Hippocampal formation (tissue), 2 donors: ENCODE measurements at regions not wholly inside any gene's neighbourhood (a gene's known extent, or its start where the extent isn't known, plus 50 kb on each side); places are given as distances from the start of the nearest gene placed in this dataset.

Source experiments
- DNase-seq, 2 donors: peaks; one replicate each; lab custom pipeline; 2025; lab: John Stamatoyannopoulos, UW

DNA sequence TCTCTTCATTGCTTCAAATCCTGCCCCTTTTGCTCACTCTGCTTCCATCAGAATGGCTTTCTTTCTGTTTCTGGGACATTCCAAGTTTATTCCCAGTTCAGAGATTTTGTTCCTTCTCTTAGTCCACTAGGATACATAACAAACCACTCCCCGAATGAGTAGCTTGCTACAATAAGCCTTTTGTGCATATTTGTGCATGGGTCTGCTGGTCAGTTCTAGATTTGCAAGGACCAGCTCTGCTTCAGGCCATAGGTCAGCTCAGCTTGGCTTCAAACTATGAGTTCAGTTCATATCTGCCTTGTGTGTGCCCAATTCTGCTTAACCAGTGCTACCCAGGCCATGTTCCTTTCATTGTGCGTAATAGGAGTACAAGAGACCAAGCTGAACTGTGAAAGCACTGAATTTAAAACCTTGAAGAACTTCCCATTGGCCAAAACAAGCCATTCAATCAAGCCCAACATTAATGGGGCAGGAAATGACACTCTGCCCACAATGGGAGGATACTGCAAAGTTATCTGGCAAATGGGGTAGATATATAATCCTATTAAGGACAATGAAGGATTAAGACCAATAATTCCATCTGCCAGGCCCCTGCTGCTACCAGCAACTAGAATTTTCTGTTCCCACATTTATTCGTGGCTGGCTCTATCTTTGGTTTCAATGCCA is 328.8 kb downstream of the PRELID2 start:
- DNase-seq = no peak

- no peak for DNase-seq
These were observed 332.2 kb downstream of the PRELID2 start for GRCh38 chr5:145502906-145503305.

DNA sequence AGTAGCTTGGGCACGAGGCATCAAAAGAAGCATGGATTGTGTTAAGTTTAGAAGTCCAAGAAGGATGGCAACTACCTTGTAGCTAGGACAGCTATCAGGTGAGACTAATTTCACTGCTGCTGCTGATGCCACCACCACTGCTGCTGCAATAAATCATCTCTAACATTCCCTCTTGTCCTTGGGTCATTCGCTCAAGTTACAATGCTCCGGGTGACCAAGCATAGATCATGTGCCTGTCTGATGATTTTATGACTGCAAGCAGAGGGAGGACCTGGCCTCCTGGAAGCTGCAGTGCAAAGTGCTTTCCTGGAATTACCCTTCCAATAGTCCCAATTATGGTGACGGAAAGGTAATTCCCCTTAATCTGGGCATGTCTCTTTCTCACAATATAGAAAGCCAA is 334.4 kb downstream of the PRELID2 start:
- no peak for DNase-seq

DNA sequence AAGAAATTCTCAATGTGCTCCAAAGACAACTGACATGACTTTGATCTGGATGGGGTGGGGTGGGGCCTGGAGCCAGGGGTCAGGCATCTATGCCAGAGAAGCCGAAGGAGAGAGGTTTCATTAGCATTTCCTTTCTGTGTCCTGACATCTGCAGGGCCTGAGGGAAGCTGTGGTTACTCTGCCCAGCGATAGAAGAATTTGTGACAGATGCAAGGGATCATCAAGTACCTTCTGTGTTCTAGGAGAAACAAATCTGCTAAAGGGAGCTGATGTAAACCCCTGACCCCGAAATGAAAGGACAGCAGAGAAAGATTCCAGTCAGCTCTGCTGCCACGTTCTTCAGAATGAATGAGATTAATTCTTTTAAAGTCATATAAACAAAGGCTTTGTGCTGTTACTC is 335.7 kb downstream of the PRELID2 start:
- no peak for DNase-seq

- DNase-seq = no peak
These were observed 338.1 kb downstream of the PRELID2 start for GRCh38 chr5:145497052-145497451.

GRCh38 chr5:145495741-145496140 is 339.4 kb downstream of the PRELID2 start:
- no peak for DNase-seq

DNA sequence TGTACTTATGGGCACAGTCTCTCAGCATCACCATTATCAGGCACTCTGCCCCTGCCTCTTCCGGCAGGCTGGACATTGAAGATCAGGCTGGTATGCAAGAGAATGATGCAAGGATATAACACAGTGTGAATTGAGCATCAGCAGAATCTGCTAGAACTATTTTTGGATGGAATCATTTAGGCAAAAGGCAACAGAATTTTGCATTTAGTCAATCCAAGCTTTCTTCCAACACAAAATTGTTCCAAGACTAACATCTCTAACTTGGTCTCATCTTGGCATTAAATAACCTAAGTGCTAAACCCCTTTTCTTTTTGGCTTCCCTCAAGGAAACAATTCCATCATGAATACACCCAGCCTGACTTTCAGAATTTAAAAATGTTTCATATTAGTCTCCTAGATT is 339.9 kb downstream of the PRELID2 start:
- DNase-seq = no peak

DNA sequence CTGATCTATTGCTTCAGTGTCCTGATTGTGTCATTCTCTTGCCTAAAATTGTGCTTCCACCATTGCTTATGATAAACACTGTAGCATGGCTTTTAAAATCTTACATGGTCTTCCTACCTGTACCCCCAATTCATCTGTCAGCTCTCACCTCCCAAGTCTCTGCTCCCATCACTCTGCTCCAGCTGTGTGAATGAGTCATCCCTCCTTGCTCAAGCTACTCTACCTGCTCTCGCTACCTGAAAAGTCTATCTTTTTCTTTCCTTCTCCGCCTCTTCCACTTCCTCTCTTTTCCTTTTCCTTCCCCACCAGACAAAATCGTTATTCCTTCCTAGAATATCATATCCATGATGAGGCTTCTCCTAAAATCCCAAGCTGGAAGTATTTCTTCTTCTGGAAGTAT is 341.7 kb downstream of the PRELID2 start:
- DNase-seq = no peak

DNA sequence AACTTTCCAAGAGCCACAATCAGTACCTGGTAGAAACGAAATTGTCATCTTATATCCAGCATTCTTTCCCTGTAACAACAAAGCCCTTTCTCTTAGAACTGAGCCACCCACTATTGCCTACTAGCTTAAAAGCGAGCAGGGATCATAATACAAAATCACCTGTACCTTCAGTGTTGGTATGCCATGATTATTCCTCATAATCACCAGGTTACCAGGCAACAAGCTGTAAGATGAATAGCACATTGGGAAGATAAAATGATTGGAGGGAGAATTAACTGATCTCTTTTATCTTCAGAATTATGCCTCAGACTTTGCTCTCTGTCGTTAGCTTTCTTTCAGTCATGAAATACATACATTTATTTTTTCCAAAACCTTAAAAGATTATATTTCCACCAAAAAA is 345.6 kb downstream of the PRELID2 start:
- no peak for DNase-seq

- no peak for DNase-seq
These were observed 351.0 kb downstream of the PRELID2 start for GRCh38 chr5:145484158-145484557.

- DNase-seq = no peak
These were observed 351.9 kb downstream of the PRELID2 start for GRCh38 chr5:145483212-145483611.

- no peak for DNase-seq
These were observed 355.3 kb downstream of the PRELID2 start for GRCh38 chr5:145479857-145480256.

GRCh38 chr5:145479271-145479670 is 355.9 kb downstream of the PRELID2 start:
- no peak for DNase-seq

DNA sequence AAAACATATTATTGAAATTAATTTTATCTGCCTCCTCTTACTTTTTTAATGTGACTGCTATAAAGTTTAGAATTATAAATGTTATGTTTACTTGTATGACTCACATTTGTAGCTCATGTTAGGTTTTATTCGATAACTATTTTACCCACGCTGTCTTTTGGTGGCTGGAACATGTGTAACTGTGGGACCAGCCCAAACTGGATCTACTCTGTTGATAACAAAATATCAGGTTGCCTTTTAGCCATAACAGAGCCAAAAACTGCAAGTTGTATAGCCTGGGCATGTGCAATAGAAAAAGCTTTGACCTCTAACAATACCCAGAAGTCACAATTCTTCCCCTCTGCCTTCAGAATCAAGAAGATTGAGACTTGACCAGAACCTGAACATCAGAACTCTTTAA is 356.5 kb downstream of the PRELID2 start:
- DNase-seq = no peak

DNA sequence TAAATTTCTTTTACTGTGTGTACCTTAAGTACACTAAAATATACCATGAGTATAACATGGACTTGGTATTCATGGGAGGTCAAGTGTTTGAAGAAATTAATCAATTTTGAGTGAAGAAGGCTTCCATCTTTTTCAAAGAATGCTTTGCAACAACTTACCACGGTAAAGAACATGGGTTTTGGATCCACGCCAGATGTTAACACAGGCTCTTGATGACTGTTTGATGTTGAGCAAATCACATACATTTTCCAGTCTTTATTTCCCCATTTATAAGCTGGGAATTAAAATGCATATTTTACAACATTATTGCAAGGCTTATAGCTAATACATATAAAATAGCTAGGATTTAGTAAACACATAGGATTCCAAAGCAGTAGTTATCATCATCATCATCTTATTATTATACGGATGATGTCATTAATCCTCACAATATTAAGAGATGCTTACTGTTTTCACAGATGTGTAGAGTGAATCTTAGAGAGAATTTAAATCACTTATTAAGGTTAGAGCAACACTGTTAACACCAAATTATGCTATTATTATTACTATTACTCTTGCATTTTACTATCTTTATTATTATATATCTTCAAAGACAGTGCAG is 362.0 kb downstream of the PRELID2 start:
- no peak for DNase-seq

DNA sequence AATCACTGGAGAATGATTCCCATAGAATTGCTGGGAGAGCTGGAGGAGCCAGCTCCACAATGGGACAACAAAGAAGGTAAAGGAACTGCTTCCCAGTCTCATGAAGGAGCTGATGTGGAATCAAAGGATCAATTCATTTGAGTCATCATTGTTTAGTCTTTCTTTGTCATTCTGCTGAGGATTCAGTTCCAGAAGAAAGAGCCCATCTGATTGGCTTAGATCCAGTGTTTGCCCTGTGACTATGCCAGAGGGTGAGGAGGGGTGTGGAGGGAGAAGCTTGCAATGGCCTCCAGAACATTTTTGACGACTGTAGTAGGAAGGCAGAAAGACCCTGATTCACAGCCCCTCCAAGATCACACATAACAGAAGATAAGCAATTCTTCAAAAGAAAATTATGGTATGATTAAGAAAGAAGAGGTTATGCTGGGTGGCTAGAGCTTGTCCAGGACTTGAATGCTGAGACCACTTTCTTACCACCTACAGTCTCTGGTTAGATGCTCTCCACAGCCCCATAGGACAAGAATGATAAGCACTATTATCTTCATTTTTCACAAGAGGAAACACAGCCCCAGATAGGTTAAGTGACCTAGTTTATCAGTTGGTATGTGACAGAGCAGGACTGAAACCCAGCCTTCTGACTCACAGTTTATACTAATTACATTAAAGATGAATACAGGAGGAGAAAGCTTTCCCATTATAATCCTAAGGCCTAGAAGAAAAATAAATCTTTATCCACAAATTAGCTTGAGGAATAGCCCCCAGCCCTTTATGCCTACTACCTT is 363.1 kb downstream of the PRELID2 start:
- DNase-seq = no peak

DNA sequence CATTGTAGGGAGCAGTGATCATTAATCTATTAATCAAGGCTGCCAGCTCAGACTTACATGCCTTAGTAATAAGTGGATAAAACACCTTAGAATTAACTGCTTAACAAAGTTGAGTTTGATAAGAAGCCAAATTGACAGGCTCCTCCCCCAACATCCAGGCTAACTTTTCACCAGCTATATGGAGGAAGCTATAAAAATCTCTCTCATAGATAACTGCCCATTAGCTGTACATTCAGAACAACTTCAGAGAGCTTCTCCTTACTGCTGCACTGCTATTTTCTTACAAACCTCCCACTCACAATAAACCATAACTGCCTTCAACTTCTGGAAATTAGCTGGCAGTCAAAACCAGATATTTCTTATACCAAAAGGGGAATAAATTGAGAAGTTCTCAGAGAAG is 364.1 kb downstream of the PRELID2 start:
- no peak for DNase-seq

- DNase-seq = no peak
These were observed 364.7 kb downstream of the PRELID2 start for GRCh38 chr5:145470396-145470979.

GRCh38 chr5:145467446-145467845 is 367.7 kb downstream of the PRELID2 start:
- no peak for DNase-seq

DNA sequence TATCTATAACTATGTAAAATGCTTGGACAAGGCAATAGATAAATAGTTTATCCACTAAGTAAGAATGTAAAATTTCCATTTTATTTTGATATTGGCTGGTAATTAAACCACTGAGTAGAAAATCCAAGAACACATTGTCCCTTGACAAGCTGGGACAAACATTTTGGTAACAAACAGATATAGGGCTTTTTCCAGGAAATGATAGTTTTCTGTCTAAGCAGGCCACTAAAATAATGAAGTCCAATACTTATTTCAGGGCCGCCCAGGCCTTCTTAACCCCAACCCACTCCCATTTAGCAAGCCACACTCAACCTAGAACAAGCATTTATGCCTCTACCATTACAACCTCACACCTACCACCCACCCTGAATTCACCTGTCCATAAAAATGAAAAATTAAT is 368.6 kb downstream of the PRELID2 start:
- no peak for DNase-seq

DNA sequence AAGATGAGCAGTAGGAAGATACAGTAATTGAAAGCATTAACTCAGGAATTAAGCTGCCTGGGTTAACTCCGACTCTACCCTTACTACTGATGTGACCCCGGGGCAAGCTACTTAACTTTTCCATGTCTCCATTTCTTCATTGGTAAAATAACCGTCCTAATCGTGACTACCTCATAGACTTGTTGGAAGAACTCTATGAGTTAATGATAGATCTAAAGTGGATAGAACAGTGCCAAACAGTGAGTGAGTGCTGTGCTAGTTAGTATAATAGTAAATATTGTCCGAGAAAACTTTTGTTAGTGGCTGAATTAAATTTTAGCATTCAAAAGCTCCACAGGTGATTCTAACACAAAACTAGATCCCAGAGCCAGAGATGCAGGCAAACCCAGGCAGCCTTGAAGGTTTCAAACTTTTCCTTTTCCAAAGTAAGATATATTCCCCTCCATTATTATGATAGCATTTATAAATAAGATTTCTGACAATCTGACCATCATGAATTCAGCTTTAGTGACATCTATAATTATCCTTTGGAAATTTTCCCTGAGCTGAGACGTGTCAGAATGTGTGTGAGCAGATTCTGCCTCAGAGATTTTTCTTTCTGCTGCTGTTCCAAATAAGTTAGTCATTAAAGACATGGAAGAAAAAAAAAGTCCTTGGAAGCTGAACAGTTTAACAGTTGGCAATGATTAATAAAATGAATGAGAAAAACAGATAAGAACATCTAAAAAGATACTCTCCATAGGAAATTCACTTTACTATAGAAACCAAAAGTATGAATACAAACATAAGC is 369.5 kb downstream of the PRELID2 start:
- DNase-seq = no peak

GRCh38 chr5:145464171-145464570 is 371.0 kb downstream of the PRELID2 start:
- DNase-seq = no peak
